GM12865 (cell line): ENCODE measurements at regions not wholly inside any gene's neighbourhood (a gene's known extent, or its start where the extent isn't known, plus 50 kb on each side); places are given as distances from the start of the nearest gene placed in this dataset.

Experiments
- DNase-seq: peaks from one replicate; pipeline ENCODE4 v3.0.0; 2010; ENCODE audit warnings: low read depth
- H3K4me3 ChIP-seq: 2 replicates; pipeline ENCODE4 v1.5.1; 2011; ENCODE audit warnings: mild to moderate bottlenecking, low read depth, low read length, control low read depth
- TF ChIP-seq, protein P1 (sequence below): IDR thresholded peaks from 2 replicates; pipeline ENCODE4 v1.5.1; 2011; ENCODE audit warnings: low read length, control low read depth, low read depth, inconsistent platforms; ENCODE audit not compliant: insufficient read depth; ENCODE audit errors: missing control alignments

DNA sequence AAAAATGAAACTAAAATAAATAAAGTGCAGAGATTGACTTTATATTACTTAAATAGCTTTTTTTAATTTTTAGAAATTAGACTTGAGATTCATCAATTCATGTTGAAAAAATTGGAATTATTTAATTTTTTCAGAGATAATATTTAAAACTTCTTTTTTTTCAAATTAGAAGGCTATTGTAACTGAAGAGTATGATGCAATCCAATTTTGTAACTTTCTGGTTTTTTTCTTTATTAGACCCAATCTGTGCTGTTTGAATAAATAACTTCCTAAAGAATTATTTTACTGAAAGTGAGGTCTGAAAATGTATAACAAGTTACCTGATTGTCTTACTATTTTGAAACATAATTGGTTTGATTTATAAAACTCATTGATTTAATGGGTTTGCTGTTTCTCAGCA is 200.9 kb downstream of the MAD2L1 start:
- TF ChIP-seq, protein P1, sequence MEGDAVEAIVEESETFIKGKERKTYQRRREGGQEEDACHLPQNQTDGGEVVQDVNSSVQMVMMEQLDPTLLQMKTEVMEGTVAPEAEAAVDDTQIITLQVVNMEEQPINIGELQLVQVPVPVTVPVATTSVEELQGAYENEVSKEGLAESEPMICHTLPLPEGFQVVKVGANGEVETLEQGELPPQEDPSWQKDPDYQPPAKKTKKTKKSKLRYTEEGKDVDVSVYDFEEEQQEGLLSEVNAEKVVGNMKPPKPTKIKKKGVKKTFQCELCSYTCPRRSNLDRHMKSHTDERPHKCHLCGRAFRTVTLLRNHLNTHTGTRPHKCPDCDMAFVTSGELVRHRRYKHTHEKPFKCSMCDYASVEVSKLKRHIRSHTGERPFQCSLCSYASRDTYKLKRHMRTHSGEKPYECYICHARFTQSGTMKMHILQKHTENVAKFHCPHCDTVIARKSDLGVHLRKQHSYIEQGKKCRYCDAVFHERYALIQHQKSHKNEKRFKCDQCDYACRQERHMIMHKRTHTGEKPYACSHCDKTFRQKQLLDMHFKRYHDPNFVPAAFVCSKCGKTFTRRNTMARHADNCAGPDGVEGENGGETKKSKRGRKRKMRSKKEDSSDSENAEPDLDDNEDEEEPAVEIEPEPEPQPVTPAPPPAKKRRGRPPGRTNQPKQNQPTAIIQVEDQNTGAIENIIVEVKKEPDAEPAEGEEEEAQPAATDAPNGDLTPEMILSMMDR, result no peak
- no peak overlapping the region for H3K4me3 ChIP-seq
- no peak for DNase-seq

GRCh38 chr4:119865389-119865788 is 201.3 kb downstream of the MAD2L1 start:
- H3K4me3 ChIP-seq, result no peak overlapping the region
- no peak for DNase-seq
- TF ChIP-seq, protein P1, result no peak

GRCh38 chr4:119861731-119862130 is 204.9 kb downstream of the MAD2L1 start:
- H3K4me3 ChIP-seq, result no peak overlapping the region
- no peak for DNase-seq
- TF ChIP-seq, protein P1, result no peak

GRCh38 chr4:119858176-119858575 is 208.5 kb downstream of the MAD2L1 start:
- TF ChIP-seq, protein P1, result no peak
- H3K4me3 ChIP-seq, result no peak overlapping the region
- DNase-seq, result no peak

GRCh38 chr4:119854364-119854763 is 212.3 kb downstream of the MAD2L1 start:
- TF ChIP-seq, protein P1, result no peak
- H3K4me3 ChIP-seq, result no peak overlapping the region
- DNase-seq, result no peak

DNA sequence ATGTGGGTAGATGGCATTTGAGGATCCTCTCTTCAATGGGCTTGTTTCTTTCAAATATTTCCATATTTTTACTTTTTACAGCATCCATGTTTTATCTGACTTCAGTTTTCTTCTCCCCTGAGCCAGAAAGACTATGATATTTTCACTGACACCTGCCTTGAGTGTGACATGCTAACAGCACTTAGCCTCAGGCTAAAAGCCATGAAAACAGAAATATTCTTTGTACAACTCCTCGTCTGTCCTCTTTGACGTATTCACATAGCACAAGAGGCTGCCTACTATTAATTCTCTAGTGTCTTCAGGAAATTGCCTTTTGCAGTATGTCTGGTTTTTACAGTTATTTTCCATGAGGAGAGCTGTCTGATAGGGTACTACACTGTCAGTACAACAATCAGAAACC is 215.0 kb downstream of the MAD2L1 start:
- TF ChIP-seq, protein P1, result no peak
- no peak for DNase-seq

DNA sequence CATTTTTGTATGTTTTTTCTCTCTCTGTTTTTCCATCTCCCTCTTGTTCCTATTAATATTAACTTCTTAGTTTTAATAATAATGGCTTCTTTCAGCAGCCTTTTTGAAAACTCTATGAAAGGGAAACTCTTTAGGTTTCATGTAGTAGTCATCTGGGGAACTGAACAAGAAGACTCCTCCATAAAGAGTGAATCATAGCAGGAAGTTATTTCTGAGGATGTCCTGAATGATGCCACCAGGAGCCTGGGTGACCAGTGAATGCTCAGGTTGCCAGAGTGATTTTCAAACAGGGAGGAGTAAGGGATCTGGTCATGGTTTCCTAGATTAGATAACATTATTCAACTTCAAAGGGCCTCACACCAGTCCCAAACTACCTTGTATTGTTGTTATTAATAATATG is 212.8 kb upstream of the PDE5A start:
- TF ChIP-seq, protein P1, result no peak
- no peak overlapping the region for H3K4me3 ChIP-seq
- no peak for DNase-seq

More for the DNA sequence above, 215.0 kb downstream of the MAD2L1 start:
- H3K4me3 ChIP-seq, result no peak overlapping the region
